IPS-18c (cell line): ENCODE measurements at regions not wholly inside any gene's neighbourhood (a gene's known extent, or its start where the extent isn't known, plus 50 kb on each side); places are given as distances from the start of the nearest gene placed in this dataset.

Experiments used
- H3K4me3 ChIP-seq: 2 replicates; pipeline ENCODE4 v1.7.0; 2013; ENCODE audit warnings: low read depth, mild to moderate bottlenecking, low read length, moderate library complexity; ENCODE audit not compliant: insufficient read depth
- H3K9me3 ChIP-seq: one replicate; pipeline ENCODE4 v1.6.1; 2013; ENCODE audit warnings: mild to moderate bottlenecking, low read length, moderate library complexity; ENCODE audit not compliant: control insufficient read depth, insufficient read depth

DNA sequence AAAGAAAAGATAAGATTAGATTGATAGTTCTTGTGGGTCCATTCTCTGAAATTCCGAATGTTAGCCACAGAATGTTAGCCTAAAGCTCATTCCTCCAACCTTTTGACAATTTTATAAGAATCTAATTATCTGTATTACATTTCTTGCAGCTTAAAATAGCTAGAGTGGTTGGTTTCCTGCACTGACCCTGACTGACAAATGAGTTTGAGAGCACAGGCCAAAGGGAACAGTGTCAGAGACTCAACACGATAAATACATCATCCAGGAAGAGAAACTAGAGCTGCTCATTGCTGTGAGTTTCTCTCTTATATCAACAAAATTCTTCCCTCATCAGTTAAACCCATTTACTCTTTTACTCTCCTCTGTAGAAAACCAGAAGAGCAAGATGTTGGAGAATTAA, 82.1 kb upstream of the PPM1J start:
- no peaks in the 10 kb centered on the region for H3K9me3 ChIP-seq
- H3K4me3 ChIP-seq: no peak overlapping the region

- Histone ChIP-seq H3K9me3 (peaks cover 3% of the 10 kb centered on the region), H3K4me3 (no peak overlapping the region)
Measured at GRCh38 chr1:112794654-112795239, 79.6 kb upstream of the PPM1J start.

GRCh38 chr1:112793631-112794565, 78.8 kb upstream of the PPM1J start:
- Histone ChIP-seq H3K4me3 (no peak overlapping the region), H3K9me3 (peaks cover 3% of the 10 kb centered on the region)

- Histone ChIP-seq H3K4me3 (no peak overlapping the region), H3K9me3 (peaks cover 3% of the 10 kb centered on the region)
Measured at GRCh38 chr1:112791723-112792104, 76.6 kb upstream of the PPM1J start.

DNA sequence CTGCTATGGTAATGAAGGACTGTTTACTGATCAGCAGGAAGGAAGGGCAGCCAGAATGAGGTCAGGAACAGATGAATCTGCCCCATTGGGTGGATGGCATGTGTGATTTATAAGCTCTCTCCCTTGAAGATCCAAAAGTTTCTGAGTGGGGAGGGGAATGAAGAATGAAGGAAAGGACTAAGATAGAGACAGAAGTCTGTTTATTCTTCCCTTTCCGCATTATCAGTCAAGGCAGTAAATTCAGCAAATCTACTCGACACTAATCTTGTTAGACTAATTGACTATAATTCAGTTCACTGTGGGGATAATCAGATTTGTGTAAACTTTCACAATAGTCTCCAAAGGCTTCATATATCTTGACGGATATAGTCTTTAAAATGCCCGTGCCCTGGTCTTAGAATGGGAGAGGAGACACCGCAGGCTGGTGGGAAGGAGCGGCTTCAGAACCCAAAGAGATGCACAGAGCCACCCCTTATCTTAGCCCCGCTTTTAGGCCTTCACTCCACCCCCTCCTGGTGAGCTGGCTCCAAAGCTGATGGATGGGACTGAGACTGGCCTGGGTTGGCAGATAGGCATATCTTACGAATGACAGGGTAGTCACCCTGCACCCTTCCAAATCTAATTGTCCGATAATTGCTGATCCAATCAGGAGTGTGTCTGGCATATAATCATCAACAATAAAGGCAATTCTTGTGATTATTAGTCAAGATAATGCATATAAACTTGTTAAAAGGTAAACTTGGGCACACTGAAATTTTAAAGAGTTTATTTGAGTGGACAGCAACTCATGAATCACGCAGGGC, 76.0 kb upstream of the PPM1J start:
- peaks cover 3% of the 10 kb centered on the region for H3K9me3 ChIP-seq
- H3K4me3 ChIP-seq: no peak overlapping the region

DNA sequence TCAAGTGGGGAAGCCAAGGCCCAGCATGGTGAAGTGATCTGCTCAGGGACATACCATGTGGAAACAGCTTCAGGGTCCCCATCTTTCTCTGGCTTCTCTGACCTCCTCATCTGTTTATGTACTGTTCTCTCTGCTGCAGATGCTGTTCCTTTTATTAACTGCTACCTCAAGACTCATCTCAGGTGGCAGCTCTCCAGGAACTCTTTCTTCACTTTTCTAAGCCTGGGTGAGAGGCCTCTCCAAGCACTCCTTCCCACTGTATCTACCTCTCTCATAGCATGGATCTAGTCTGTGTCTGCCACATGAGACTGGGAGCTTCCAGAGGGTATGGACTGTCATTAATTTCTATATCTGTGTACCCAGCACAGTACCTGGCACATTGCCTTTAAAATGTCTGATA, 73.4 kb upstream of the PPM1J start:
- H3K4me3 ChIP-seq: no peak overlapping the region
- H3K9me3 ChIP-seq: peaks cover 3% of the 10 kb centered on the region

DNA sequence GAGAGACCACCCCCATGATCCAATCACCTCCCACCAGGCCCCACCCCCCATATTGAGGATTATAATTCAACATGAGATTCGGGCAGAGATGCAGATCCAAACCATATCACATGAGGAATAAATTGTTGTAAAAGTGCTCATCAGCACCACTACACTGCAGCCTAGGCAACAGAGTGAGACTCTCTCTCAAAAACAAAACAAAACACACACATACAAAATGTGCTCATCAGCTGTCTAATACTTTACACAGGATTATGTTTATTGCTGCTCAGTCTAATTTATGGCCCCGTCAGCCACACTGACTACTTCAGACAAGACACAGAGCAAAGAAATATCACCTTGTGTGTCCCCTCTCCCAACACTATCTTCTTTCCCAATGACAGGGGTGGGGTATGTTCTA, 72.9 kb upstream of the PPM1J start:
- Histone ChIP-seq H3K4me3 (no peak overlapping the region), H3K9me3 (peaks cover 3% of the 10 kb centered on the region)

GRCh38 chr1:112783059-112783458, 67.9 kb upstream of the PPM1J start:
- no peak overlapping the region for H3K4me3 ChIP-seq

DNA sequence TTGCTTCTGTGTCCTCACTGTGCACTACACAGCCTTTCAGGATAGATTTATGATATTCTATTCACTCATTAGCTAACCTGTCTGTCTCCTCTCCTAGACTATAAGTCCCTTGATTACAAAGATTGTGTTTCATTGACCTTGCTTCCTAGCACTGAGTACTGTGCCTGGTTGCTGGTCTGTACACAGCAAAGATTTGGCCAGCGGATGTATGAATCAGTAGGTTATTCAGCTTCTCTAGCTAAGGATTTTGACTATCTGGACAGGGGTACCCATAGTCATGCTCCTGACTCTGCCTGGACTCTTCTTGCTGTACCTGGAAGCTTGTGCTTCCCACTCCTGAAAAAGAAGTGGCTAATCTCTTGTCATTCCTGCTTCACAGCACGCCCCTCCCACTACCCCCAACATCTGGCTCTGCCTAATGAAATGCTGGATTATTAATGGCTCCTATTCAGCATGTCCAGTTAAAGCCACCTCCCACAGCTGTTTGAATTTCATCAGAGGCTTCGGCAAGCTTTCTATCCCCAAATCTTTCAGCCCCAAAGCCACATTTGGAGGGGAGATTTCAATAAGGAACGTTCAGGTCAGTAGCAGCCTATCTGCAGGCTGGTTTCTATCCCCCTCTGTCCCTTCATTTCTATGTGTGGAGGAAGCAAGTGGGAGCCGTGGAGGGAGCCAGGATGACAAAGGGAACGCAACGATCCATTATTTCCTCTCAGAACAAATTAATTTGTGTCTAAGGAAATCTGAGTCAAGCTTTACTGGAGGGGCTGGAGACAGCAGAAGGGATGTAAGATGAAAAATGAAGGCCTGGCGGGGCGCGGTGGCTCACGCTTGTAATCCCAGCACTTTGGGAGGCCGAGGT, 64.8 kb upstream of the PPM1J start:
- no peaks in the 10 kb centered on the region for H3K9me3 ChIP-seq
- H3K4me3 ChIP-seq: no peak overlapping the region

More at GRCh38 chr1:112783059-112783458, 67.9 kb upstream of the PPM1J start:
- no peaks in the 10 kb centered on the region for H3K9me3 ChIP-seq

GRCh38 chr1:112778137-112778536, 63.0 kb upstream of the PPM1J start:
- H3K9me3 ChIP-seq: no peaks in the 10 kb centered on the region
- no peak overlapping the region for H3K4me3 ChIP-seq

GRCh38 chr1:112776688-112777087, 61.6 kb upstream of the PPM1J start:
- no peak overlapping the region for H3K4me3 ChIP-seq
- no peaks in the 10 kb centered on the region for H3K9me3 ChIP-seq

DNA sequence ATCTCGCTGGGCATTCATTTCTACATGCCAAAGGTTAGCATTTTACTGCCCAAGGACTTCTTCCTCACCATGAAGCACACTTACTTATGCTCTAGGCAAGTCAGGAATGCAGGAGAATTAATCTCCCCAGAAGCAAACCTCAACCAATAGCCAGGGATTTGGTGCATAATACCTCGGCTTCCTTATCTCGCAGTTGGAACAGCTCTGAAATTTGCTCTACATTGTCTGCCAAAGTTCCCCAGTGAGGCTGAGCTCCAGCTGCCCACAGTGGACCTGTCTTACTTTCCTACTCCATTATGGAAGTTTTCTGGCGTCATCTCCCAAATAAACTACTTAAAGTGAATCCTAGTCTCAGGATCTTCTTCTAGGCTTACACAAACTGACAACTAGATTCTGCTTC, 57.6 kb upstream of the PPM1J start:
- H3K4me3 ChIP-seq: no peak overlapping the region

DNA sequence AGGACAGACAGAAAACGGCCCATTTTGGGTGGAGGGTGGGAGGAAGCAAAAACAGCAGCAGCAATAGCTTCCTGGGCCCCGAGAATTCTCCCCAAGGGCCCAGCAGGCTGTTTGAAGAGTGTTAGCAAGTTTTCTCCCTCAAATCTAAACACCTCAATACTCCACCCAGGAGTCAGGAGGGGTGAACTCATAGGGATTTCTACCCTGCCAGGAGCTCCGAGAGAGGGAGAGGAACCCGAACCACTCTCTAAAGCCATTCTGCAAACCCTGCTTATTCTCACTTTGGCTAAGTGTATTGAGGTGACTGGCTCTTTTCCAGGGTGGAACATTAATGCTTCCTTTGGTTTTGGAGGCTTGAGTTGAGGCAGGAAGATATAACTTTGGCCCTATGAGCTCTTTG, 55.6 kb upstream of the PPM1J start:
- Histone ChIP-seq H3K9me3 (peaks cover 5% of the 10 kb centered on the region), H3K4me3 (no peak overlapping the region)

More for the DNA sequence above, 57.6 kb upstream of the PPM1J start:
- peaks cover 1% of the 10 kb centered on the region for H3K9me3 ChIP-seq

- no peak overlapping the region for H3K4me3 ChIP-seq
Measured at GRCh38 chr1:112769611-112770010, 54.5 kb upstream of the PPM1J start.

GRCh38 chr1:112767646-112768045, 52.5 kb upstream of the PPM1J start:
- Histone ChIP-seq H3K4me3 (no peak overlapping the region; the same call in 1 of the 2 replicates), H3K9me3 (peaks cover 5% of the 10 kb centered on the region)

More at GRCh38 chr1:112769611-112770010, 54.5 kb upstream of the PPM1J start:
- peaks cover 5% of the 10 kb centered on the region for H3K9me3 ChIP-seq
